GM13977 (cell line): ENCODE measurements at regions not wholly inside any gene's neighbourhood (a gene's known extent, or its start where the extent isn't known, plus 50 kb on each side); places are given as distances from the start of the nearest gene placed in this dataset.

Experiments
- DNase-seq: peaks from one replicate; pipeline ENCODE4 v3.0.0; 2012; ENCODE audit warnings: low spot score
- CTCF ChIP-seq: IDR thresholded peaks from 2 replicates; pipeline ENCODE4 v1.5.1; 2012; ENCODE audit warnings: mild to moderate bottlenecking, control low read depth; ENCODE audit not compliant: insufficient read depth; ENCODE audit errors: extremely low read depth, missing control alignments
- in situ Hi-C: fragments of 300-500 bp; cut with MboI; formaldehyde crosslinking; loops from one replicate; pipeline ENCODE4 v1.12.0; 2022; ENCODE audit warnings: low sequenced_read_pairs, low pct_unique_long_range_greater_than_20kb, mixed read lengths, inconsistent platforms; ENCODE audit not compliant: unreplicated experiment

- DNase-seq, result no peak
- in situ Hi-C loops, result no loop called here
- TF ChIP-seq CTCF, result no peak
Observed at GRCh38 chr20:11064946-11065345, 391.1 kb upstream of the JAG1 start.

GRCh38 chr20:11067359-11067758, 393.6 kb upstream of the JAG1 start:
- in situ Hi-C loops, result no loop called here
- TF ChIP-seq CTCF, result no peak
- DNase-seq, result no peak

GRCh38 chr20:11072982-11073381, 399.2 kb upstream of the JAG1 start:
- in situ Hi-C loops, result no loop called here
- no peak for TF ChIP-seq CTCF
- no peak for DNase-seq

- no peak for DNase-seq
- no peak for TF ChIP-seq CTCF
- in situ Hi-C loops, result no loop called here
Observed at GRCh38 chr20:11076434-11077105, 402.8 kb upstream of the JAG1 start.

GRCh38 chr20:11077226-11077625, 403.4 kb upstream of the JAG1 start:
- TF ChIP-seq CTCF, result no peak
- no peak for DNase-seq
- in situ Hi-C loops, result no loop called here

GRCh38 chr20:11080010-11080409, 406.2 kb upstream of the JAG1 start:
- no peak for DNase-seq
- in situ Hi-C loops, result no loop called here
- no peak for TF ChIP-seq CTCF

- TF ChIP-seq CTCF, result no peak
- in situ Hi-C loops, result no loop called here
- DNase-seq, result no peak
Observed at GRCh38 chr20:11080781-11081377, 407.1 kb upstream of the JAG1 start.
